ENCODE measurements at regions not wholly inside any gene's neighbourhood (a gene's known extent, or its start where the extent isn't known, plus 50 kb on each side); places are given as distances from the start of the nearest gene placed in this dataset.

DNA sequence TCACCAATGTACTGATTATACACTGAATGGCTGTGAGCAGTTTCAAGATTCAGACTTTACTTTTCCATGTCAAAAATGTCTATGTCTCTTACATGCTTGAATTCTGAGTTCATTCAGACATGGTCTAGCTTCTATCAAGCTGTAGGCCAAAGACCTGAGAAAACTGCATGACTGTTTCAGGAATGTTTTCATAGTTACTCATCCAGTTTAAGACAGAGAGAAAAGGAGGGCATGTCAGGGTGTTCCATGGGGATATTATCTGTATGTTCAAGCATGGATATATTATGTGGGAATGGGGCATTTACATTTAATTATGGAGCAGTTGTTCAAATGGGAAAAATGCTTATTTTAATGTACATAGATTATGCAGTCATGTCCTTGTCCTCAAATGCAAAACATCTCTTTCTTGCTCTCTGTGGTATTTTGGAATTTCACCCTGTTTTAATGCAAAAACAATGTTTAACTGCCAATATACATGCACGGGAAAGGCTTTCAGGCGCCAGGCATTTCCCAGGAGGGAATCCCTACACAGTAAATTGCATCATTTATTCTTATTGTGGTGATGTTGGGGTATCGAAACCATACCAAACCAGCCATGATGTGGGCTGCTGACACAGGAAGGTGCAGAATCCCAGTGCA, 429.1 kb upstream of the INTU start:
- TF ChIP-seq CTCF (IDR thresholded peaks at IDR 0.05; ENCODE audit: borderline replicate concordance, extremely low read depth, low read length, poor library complexity, severe bottlenecking) (no peak), EZH2 (IDR thresholded peaks at IDR 0.05; ENCODE audit: borderline replicate concordance, low read depth, low read length, severe bottlenecking) (no peak)
